ENCODE measurements at regions not wholly inside any gene's neighbourhood (a gene's known extent, or its start where the extent isn't known, plus 50 kb on each side); places are given as distances from the start of the nearest gene placed in this dataset.
"Not testable (repeated sequence)": the region's sequence is repeated elsewhere in the genome, so short reads cannot be mapped to it uniquely, and the experiment has no call there.

GRCh38 chr3:104359546-104359945 is 1007.2 kb upstream of the ALCAM start:
- TF ChIP-seq CTCF (IDR thresholded peaks at IDR 0.05; ENCODE audit: extremely low read depth, missing control alignments): no peak
- no peak for DNase-seq (ENCODE audit: low spot score)

DNA sequence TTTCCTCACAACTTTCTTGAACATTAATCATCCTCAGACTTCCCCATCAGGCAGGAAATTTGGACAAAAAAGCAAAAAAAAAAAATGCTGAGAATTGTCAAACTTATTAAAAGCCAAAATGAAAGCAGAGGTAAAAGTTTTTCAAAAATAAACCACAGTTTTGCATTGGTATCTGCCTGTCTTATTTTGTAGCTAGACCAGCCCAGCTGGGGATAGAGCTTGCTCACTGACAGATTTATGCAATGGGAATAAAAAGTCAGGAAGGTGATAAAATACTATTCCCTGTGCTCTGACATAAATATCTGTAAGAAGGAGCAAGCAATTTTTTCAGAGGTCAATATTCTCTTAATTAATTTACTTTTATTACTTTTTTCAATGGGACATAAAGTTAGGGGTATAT is 1006.7 kb upstream of the ALCAM start:
- no peak for TF ChIP-seq CTCF (IDR thresholded peaks at IDR 0.05; ENCODE audit: extremely low read depth, missing control alignments)
- DNase-seq (ENCODE audit: low spot score): no peak

DNA sequence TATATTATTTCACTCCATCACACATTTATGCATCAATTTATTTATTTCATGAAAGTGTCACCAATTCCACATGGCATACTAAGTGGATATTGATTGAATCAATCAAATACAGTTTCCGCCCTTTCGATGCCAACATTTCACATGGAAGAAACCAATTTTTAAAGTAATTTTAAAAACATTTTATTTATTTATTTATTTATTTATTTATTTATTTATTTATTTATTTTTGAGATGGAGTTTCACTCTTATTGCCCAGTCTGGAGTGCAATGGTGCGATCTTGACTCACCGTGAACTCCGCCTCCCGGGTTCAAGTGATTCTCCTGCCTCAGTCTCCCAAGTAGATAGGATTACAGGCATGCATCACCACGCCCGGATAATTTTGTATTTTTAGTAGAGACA is 1005.0 kb upstream of the ALCAM start:
- not testable (repeated sequence) for DNase-seq (ENCODE audit: low spot score)

GRCh38 chr3:104362319-104362718 is 1004.4 kb upstream of the ALCAM start:
- no peak for TF ChIP-seq CTCF (IDR thresholded peaks at IDR 0.05; ENCODE audit: extremely low read depth, missing control alignments)
- DNase-seq (ENCODE audit: low spot score): no peak

DNA sequence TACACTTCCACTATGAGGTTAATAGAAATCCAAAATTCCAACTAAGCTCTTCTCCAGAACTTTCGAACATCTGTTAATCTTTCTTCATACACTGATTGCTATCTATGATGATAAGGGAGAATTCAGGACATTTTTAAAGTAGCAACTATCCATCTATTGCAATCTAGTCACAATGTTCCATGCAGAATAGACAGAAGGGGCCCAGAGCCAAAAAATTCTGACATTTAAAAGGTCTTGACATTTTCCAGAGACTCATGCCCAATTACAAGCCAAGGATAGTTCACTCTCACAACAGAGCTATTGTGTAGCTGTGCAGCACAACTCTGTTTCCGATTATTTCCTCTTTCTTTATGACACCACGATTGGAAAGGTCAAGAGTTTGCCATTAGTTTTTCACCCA is 999.7 kb upstream of the ALCAM start:
- no peak for DNase-seq (ENCODE audit: low spot score)
- TF ChIP-seq CTCF (IDR thresholded peaks at IDR 0.05; ENCODE audit: extremely low read depth, missing control alignments): no peak

- no peak for DNase-seq (ENCODE audit: low spot score)
- TF ChIP-seq CTCF (IDR thresholded peaks at IDR 0.05; ENCODE audit: extremely low read depth, missing control alignments): no peak
Measured at GRCh38 chr3:104368760-104369159, 997.9 kb upstream of the ALCAM start.

- TF ChIP-seq CTCF (IDR thresholded peaks at IDR 0.05; ENCODE audit: extremely low read depth, missing control alignments): no peak
- DNase-seq (ENCODE audit: low spot score): no peak
Measured at GRCh38 chr3:104385421-104385820, 981.3 kb upstream of the ALCAM start.

- no peak for TF ChIP-seq CTCF (IDR thresholded peaks at IDR 0.05; ENCODE audit: extremely low read depth, missing control alignments)
- DNase-seq (ENCODE audit: low spot score): no peak
Measured at GRCh38 chr3:104388619-104389018, 978.1 kb upstream of the ALCAM start.

Measured in GM20000 (cell line).